Astrocyte of the cerebellum (primary cell): ENCODE measurements at regions not wholly inside any gene's neighbourhood (a gene's known extent, or its start where the extent isn't known, plus 50 kb on each side); places are given as distances from the start of the nearest gene placed in this dataset.

Source experiments
- DNase-seq: peaks from one replicate; pipeline ENCODE4 v3.0.0-alpha.2; 2011; ENCODE audit warnings: low read depth
- H3K4me3 ChIP-seq: 2 replicates; pipeline ENCODE4 v1.5.1; 2011; ENCODE audit warnings: mild to moderate bottlenecking, low read depth, low read length, moderate library complexity
- in situ Hi-C: cut with HindIII; loops from 2 replicates; pipeline ENCODE4 v1.10.0; 2017; ENCODE audit warnings: low sequenced_read_pairs
- TF ChIP-seq, protein P1 (sequence below): IDR thresholded peaks from 2 replicates; pipeline ENCODE4 v1.5.1; 2012; ENCODE audit warnings: low read length, low read depth, moderate library complexity, mild to moderate bottlenecking; ENCODE audit errors: missing control alignments

DNA sequence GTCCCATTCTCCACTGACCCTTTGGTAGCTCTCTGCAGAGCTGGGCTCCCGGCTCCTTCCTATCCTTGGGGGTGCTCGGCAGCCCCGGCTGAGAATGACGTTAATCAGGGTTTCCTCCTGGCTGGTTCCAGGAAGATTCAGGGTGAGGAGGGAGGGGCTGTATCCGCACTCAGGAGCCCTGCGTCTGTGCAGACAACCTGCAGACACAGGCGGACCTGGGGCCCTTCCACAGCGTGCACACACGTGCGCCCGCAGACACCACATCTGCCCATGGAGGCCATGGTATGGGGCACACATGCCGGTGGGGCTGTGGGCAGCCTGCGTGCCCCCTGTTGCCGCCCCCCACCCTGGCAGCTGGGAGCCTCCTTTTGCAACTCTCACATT is 66.6 kb upstream of the RNU6ATAC start:
- TF ChIP-seq, protein P1, sequence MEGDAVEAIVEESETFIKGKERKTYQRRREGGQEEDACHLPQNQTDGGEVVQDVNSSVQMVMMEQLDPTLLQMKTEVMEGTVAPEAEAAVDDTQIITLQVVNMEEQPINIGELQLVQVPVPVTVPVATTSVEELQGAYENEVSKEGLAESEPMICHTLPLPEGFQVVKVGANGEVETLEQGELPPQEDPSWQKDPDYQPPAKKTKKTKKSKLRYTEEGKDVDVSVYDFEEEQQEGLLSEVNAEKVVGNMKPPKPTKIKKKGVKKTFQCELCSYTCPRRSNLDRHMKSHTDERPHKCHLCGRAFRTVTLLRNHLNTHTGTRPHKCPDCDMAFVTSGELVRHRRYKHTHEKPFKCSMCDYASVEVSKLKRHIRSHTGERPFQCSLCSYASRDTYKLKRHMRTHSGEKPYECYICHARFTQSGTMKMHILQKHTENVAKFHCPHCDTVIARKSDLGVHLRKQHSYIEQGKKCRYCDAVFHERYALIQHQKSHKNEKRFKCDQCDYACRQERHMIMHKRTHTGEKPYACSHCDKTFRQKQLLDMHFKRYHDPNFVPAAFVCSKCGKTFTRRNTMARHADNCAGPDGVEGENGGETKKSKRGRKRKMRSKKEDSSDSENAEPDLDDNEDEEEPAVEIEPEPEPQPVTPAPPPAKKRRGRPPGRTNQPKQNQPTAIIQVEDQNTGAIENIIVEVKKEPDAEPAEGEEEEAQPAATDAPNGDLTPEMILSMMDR = no peak
- in situ Hi-C loops = loop anchor here (5.0 kb wide), 2 partner anchors 44 to 86 kb away; no protein-coding TSS in a partner anchor
- no peak for DNase-seq
- H3K4me3 ChIP-seq = no peak overlapping the region

DNA sequence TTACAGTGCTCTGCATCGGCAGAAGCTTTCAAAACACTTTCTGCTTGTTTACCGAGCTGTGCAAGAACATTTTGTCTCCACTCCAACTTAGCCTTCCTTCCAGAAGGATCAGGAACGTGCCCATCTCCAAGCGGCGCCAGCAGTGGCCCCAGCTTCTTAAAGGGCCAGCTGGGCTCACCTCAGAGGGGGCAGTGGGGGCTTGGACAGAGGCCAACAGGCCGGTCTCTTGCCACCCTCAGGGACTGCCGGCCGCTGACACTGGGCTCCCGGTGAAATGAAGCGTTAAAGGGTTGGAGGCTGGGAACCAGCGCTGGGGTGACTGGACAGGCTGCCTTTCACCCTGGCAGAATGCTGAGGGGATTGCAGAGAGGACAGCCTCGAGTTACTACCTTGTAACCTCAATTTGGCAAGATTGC is 67.0 kb upstream of the RNU6ATAC start:
- no peak for DNase-seq
- no peak overlapping the region for H3K4me3 ChIP-seq
- in situ Hi-C loops = loop anchor here (5.0 kb wide), 2 partner anchors 44 to 86 kb away; no protein-coding TSS in a partner anchor
- TF ChIP-seq, protein P1 = no peak

DNA sequence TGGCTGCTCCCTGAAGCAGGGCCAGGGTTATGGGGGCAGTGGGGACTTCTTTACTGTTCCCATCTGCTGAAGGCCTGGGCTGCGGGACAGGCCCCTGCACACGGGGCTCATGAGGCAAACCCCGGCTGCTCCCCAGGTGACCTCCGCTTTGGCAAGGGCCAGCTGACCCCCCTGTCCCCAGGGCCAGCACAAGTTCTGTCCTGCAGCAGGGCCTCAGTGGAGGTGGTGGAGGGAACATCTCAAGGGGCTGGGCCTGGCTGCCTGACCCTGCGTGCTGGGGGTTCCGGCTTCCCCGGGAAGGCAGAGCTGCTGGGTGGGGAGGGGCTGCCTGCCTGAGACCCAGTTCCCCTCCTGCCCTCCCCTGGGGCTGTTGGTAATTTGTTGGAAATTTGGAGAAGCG is 67.4 kb upstream of the RNU6ATAC start:
- in situ Hi-C loops = loop anchor here (5.0 kb wide), 2 partner anchors 44 to 86 kb away; no protein-coding TSS in a partner anchor
- no peak for DNase-seq
- H3K4me3 ChIP-seq = no peak overlapping the region
- TF ChIP-seq, protein P1 = no peak

DNA sequence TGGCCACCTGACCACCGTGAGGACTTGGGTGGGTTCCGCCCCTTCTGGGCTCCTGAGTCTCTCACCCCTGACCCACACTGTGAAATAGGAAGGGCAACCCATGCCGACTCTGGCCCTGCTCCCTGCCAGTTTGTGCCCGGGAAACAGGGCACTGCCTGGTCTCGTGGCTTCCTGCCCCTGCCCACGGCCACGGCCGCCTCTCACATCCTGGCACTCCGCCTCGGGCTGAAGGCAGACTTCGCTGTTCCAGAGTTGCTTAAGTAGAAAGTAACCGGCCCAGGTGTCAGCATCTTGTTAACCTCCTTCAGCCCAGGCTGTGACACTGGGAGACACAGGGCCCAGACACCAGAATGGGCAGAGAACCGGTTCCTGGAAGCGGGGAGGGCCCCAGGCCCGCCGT is 68.7 kb upstream of the RNU6ATAC start:
- H3K4me3 ChIP-seq = no peak overlapping the region
- TF ChIP-seq, protein P1 = no peak
- in situ Hi-C loops = loop anchor here (5.0 kb wide), 2 partner anchors 46 to 84 kb away; no protein-coding TSS in a partner anchor
- DNase-seq = no peak

DNA sequence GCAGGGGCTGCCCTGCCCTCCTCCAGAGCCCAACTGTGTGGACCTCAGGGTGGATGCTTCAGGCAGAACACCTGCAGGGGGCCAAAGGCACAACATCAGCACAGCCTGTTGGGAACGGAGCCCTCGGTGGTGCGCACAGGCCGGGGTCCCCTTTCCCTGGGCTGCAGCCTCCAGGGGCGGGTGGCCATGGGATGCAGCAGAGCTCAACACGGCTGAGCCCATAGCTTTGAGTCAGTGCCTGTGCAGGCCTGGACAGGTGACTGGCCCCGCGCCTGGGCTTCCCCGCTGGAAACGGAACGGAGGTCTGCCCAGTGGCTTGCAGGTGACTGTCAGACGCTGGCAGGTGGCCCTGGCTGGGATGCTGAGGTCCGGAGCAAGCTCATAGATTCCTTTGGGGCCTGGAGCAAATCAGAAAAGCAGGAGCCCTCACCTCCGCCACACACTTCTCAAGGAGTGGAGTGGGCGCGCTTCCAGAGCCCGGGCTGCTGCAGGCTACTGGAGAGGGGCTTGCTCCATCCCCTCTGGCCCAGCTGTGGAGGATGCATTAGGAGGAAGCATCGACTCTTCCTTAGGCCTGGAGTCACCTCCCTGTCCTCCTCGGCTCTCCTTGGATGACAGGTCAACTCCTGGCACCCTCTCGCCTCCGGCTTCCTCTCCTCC is 69.8 kb upstream of the RNU6ATAC start:
- in situ Hi-C loops = loop anchor here (5.0 kb wide), 2 partner anchors 47 to 83 kb away; no protein-coding TSS in a partner anchor
- TF ChIP-seq, protein P1 = no peak
- DNase-seq = no peak
- no peak overlapping the region for H3K4me3 ChIP-seq

DNA sequence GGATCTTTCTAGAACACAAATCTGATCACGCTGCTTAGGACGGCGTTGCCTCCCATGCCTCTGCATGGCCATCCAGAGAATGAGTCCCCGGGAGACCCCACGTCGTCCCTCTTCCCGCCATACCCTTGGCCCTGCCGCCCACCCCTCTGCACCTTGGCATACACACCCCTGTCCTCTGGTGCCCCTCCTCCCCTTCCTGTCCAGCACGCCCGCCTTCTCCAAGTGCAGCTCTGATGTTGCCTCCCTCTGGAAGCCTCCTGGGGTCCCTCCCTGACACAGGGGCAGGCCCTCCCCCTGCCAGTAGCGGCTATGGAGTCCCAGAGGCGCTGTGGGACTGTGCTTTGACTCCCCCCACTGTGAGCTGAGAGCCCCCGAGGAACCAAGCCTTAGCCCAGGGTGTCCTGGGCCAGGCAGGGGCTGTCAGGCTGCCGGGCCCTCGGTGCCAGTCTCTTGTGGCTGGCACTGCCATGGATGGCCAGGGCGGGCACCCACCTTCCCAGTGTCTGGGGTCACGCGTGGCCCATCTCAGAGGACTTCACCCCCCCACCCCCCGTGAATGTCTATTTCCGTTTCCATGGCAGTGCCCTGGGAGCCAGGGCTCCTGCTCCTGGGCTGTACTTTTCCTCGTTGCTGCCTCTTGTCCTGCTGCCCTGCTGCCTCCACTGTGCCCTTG is 70.5 kb upstream of the RNU6ATAC start:
- TF ChIP-seq, protein P1 = no peak
- in situ Hi-C loops = loop anchor here (5.0 kb wide), 2 partner anchors 48 to 82 kb away; no protein-coding TSS in a partner anchor

More for the DNA sequence above, 70.5 kb upstream of the RNU6ATAC start:
- DNase-seq = no peak
- no peak overlapping the region for H3K4me3 ChIP-seq
